Calu3 (cell line): ENCODE measurements at regions not wholly inside any gene's neighbourhood (a gene's known extent, or its start where the extent isn't known, plus 50 kb on each side); places are given as distances from the start of the nearest gene placed in this dataset.
"Not testable (repeated sequence)": the region's sequence is repeated elsewhere in the genome, so short reads cannot be mapped to it uniquely, and the experiment has no call there.

ENCODE experiments used
- BruUV-seq: library from RNA; stranded (reverse); fragments of 400-500 nt; replicated peaks from 2 replicates; lab custom pipeline; 2021; lab: Mats Ljungman, UMichigan
- CTCF ChIA-PET: fragments of 300-600 bp; sonication (Branson Sonifier 250); formaldehyde crosslinking; loops from one replicate; lab custom pipeline; 2022; ENCODE audit warnings: antibody characterized with exemption; lab: Charles Lee
- DNase-seq: peaks from one replicate; pipeline ENCODE4 v3.0.0; 2022
- H3K27ac Mint-ChIP-seq: one replicate; pipeline ENCODE4 v1.8.0; 2022; ENCODE audit warnings: mixed read lengths; ENCODE audit not compliant: unreplicated experiment
- H3K27me3 Mint-ChIP-seq: one replicate; pipeline ENCODE4 v1.8.0; 2022; ENCODE audit warnings: mixed read lengths; ENCODE audit not compliant: unreplicated experiment
- H3K36me3 Mint-ChIP-seq: one replicate; pipeline ENCODE4 v1.8.0; 2022; ENCODE audit warnings: mild to moderate bottlenecking, moderate library complexity, mixed read lengths; ENCODE audit not compliant: insufficient read depth, unreplicated experiment
- H3K4me1 Mint-ChIP-seq: one replicate; pipeline ENCODE4 v1.8.0; 2022; ENCODE audit warnings: mild to moderate bottlenecking, low read depth, mixed read lengths; ENCODE audit not compliant: unreplicated experiment
- H3K4me3 Mint-ChIP-seq: one replicate; pipeline ENCODE4 v1.8.0; 2022; ENCODE audit warnings: mild to moderate bottlenecking, low read depth, moderate library complexity, mixed read lengths; ENCODE audit not compliant: unreplicated experiment
- H3K9me3 Mint-ChIP-seq: one replicate; pipeline ENCODE4 v1.8.0; 2022; ENCODE audit warnings: low read depth, mixed read lengths; ENCODE audit not compliant: unreplicated experiment
- CTCF ChIP-seq: fragments of 200-600 bp; IDR thresholded peaks from one replicate; pipeline ENCODE4 v1.8.0; 2022; ENCODE audit warnings: antibody characterized with exemption; ENCODE audit not compliant: unreplicated experiment
- intact Hi-C: fragments of 100-400 bp; cut with micrococcal nuclease; formaldehyde crosslinking; loops from one replicate; pipeline ENCODE4 v1.10.0; 2022; ENCODE audit not compliant: unreplicated experiment

DNA sequence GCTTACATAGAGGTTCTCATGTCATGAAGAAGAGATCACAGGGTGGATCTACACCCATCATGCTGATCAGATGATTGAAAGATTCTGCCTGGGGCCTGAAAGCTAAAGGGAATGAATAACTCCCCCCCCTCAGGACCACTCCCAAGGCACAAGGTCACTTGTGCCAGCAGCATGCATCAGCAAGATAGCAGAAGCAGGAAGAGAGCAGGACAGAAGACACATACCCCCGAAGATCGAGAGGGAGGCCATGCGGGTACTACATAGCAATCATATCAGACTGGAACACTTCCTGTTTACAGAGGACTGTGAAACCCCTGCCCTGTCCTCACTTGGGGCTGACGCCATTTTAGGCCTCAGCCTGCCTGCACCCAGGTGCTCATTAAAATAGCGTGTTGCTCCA is 143.2 kb upstream of the EDNRB start:
- intact Hi-C loops: no loop called here
- H3K4me3 Mint-ChIP-seq: no peak overlapping the region
- H3K36me3 Mint-ChIP-seq: no peaks in the 10 kb centered on the region
- no peak for TF ChIP-seq CTCF
- no peaks in the 10 kb centered on the region for H3K27me3 Mint-ChIP-seq
- no peaks in the 10 kb centered on the region for H3K9me3 Mint-ChIP-seq
- H3K27ac Mint-ChIP-seq: no peak overlapping the region
- CTCF ChIA-PET: no interaction called here
- no peaks in the 10 kb centered on the region for H3K4me1 Mint-ChIP-seq
- DNase-seq: no peak
- no TSS peak for BruUV-seq

DNA sequence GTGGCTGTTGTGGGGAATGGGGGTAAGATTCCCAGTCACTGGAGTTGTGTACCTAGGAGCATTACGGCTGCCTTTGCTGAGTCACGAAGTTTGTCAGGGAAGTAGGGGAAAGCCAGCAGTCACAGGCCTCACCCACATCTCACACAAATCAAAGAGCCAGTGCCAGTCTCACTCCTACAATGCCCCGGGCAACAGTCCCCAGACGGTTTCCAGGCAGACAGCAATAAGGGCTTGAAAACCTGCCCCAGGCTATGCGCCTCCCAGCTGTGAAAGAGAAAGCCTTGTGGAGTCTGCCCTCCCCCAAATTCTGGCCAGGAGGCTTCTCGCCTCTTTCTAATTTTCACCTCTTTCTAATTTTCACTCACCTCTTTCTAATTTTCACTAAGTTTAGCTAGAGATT is 142.3 kb upstream of the EDNRB start:
- Mint-ChIP-seq H3K36me3 (no peaks in the 10 kb centered on the region), H3K27me3 (no peaks in the 10 kb centered on the region), H3K4me1 (no peaks in the 10 kb centered on the region), H3K9me3 (no peaks in the 10 kb centered on the region), H3K4me3 (no peak overlapping the region), H3K27ac (no peak overlapping the region)
- no TSS peak for BruUV-seq
- no peak for DNase-seq
- TF ChIP-seq CTCF: no peak
- intact Hi-C loops: no loop called here
- CTCF ChIA-PET: no interaction called here

DNA sequence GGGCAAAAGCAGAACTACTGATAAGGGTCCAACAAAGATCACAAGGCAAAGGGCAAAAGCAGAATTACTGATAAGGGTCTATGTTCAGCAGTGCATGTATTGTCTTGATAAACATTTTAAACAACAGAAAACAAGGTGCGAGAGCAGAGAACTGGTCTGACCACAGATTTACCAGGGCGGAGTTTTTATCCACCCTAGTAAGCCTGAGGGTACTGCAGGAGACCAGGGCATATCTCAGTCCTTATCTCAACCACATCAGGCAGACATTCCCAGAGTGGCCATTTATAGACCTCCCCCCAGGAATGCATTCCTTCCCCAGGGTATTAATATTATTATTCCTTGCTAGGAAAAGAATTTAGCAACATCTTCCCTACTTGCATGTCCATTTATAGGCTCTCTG is 138.2 kb upstream of the EDNRB start:
- intact Hi-C loops, BruUV-seq, H3K27me3 Mint-ChIP-seq, H3K4me1 Mint-ChIP-seq, DNase-seq, H3K4me3 Mint-ChIP-seq, H3K9me3 Mint-ChIP-seq, H3K36me3 Mint-ChIP-seq, CTCF ChIA-PET, H3K27ac Mint-ChIP-seq: not testable (repeated sequence)

DNA sequence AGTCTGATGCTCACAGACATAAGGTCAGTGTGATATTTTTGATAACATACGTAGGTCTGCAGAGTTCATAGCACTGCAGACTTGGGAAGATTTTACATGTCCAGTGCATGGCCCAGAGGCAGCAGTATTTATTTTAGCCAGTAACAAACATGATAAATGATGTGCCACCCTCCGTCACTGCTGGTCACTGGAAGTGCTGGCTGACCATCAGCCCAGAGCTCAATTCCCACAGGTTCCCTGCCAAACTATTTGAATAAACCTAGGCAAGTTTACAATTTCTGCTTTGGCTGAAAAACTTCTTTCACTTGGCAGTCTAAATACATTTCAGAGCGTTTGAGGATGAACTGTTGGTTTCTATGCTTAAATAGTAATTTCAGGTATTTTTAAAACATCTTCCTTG is 135.5 kb upstream of the EDNRB start:
- Mint-ChIP-seq H3K36me3 (no peaks in the 10 kb centered on the region), H3K9me3 (no peaks in the 10 kb centered on the region), H3K4me3 (no peak overlapping the region), H3K27me3 (no peaks in the 10 kb centered on the region), H3K4me1 (no peaks in the 10 kb centered on the region), H3K27ac (no peak overlapping the region)
- CTCF ChIA-PET: no interaction called here
- no peak for DNase-seq
- no TSS peak for BruUV-seq
- intact Hi-C loops: no loop called here
- TF ChIP-seq CTCF: no peak

- no peaks in the 10 kb centered on the region for H3K9me3 Mint-ChIP-seq
- H3K27ac Mint-ChIP-seq: no peak overlapping the region
- CTCF ChIA-PET: no interaction called here
- no TSS peak for BruUV-seq
- H3K36me3 Mint-ChIP-seq: no peaks in the 10 kb centered on the region
- no peaks in the 10 kb centered on the region for H3K4me1 Mint-ChIP-seq
- no peak for TF ChIP-seq CTCF
- no peaks in the 10 kb centered on the region for H3K27me3 Mint-ChIP-seq
- no peak for DNase-seq
- intact Hi-C loops: no loop called here
- no peak overlapping the region for H3K4me3 Mint-ChIP-seq
Observed at GRCh38 chr13:78047151-78047550, 128.5 kb upstream of the EDNRB start.
